Large intestine (tissue), 3 donors: ENCODE measurements at regions not wholly inside any gene's neighbourhood (a gene's known extent, or its start where the extent isn't known, plus 50 kb on each side); places are given as distances from the start of the nearest gene placed in this dataset.

Source experiments
- DNase-seq, 2 donors: peaks; one replicate each; pipeline versions ENCODE4 v3.0.0 to v3.0.0-alpha.2; 2013
- H3K27ac ChIP-seq: one replicate; pipeline ENCODE4 v1.5.1; 2013; ENCODE audit warnings: low read length
- H3K27me3 ChIP-seq: 2 replicates; pipeline ENCODE4 v1.6.1; 2013; ENCODE audit warnings: low read length; ENCODE audit not compliant: control insufficient read depth, insufficient read depth
- H3K36me3 ChIP-seq: 2 replicates; pipeline ENCODE4 v1.6.1; 2013; ENCODE audit warnings: low read length; ENCODE audit not compliant: control insufficient read depth, insufficient read depth
- H3K4me1 ChIP-seq: one replicate; pipeline ENCODE4 v1.6.1; 2013; ENCODE audit warnings: low read length; ENCODE audit not compliant: control insufficient read depth, insufficient read depth
- H3K4me3 ChIP-seq: one replicate; pipeline ENCODE4 v1.5.1; 2013; ENCODE audit warnings: low read length
- H3K9me3 ChIP-seq: one replicate; pipeline ENCODE4 v1.6.1; 2013; ENCODE audit warnings: mild to moderate bottlenecking, low read depth, low read length, moderate library complexity; ENCODE audit not compliant: control insufficient read depth
- WGBS: methylation state at CpG from one replicate; pipeline ENCODE4 v1.1.5; 2013; ENCODE audit warnings: low lambda C conversion rate; ENCODE audit not compliant: insufficient coverage; 5-methylcytosine and 5-hydroxymethylcytosine counted together

- H3K9me3 ChIP-seq = no peaks in the 10 kb centered on the region
- no peaks in the 10 kb centered on the region for H3K27me3 ChIP-seq
- WGBS = 90% methylated on average over 2 of the region's 9 CpGs
- no peak for DNase-seq
- H3K27ac ChIP-seq = no peak overlapping the region
- H3K4me3 ChIP-seq = no peak overlapping the region
- no peaks in the 10 kb centered on the region for H3K36me3 ChIP-seq
- no peaks in the 10 kb centered on the region for H3K4me1 ChIP-seq
These were observed 529.1 kb upstream of the CLINT1 start for GRCh38 chr5:158388021-158388420.

GRCh38 chr5:158387499-158387898, 528.6 kb upstream of the CLINT1 start:
- no peak overlapping the region for H3K4me3 ChIP-seq
- WGBS = no CpG with 5 or more reads among the region's 1 CpG

GRCh38 chr5:158385982-158386381, 527.0 kb upstream of the CLINT1 start:
- H3K27ac ChIP-seq = no peak overlapping the region
- no peak overlapping the region for H3K4me3 ChIP-seq
- peaks cover 3% of the 10 kb centered on the region for H3K4me1 ChIP-seq
- H3K9me3 ChIP-seq = no peaks in the 10 kb centered on the region
- no peaks in the 10 kb centered on the region for H3K27me3 ChIP-seq
- no peak for DNase-seq
- no peaks in the 10 kb centered on the region for H3K36me3 ChIP-seq
- 100% methylated on average over 1 of the region's 3 CpGs for WGBS

More at GRCh38 chr5:158387499-158387898, 528.6 kb upstream of the CLINT1 start:
- Histone ChIP-seq H3K9me3 (no peaks in the 10 kb centered on the region), H3K36me3 (no peaks in the 10 kb centered on the region), H3K27me3 (no peaks in the 10 kb centered on the region), H3K27ac (no peak overlapping the region), H3K4me1 (peaks cover 3% of the 10 kb centered on the region)
- DNase-seq = no peak

- no peak overlapping the region for H3K4me3 ChIP-seq
- H3K36me3 ChIP-seq = no peaks in the 10 kb centered on the region
- no peak overlapping the region for H3K27ac ChIP-seq
- no peaks in the 10 kb centered on the region for H3K27me3 ChIP-seq
- no peak for DNase-seq
- no peaks in the 10 kb centered on the region for H3K9me3 ChIP-seq
- WGBS = 60% methylated on average over 1 of the region's 1 CpG
- peaks cover 3% of the 10 kb centered on the region for H3K4me1 ChIP-seq
These were observed 525.9 kb upstream of the CLINT1 start for GRCh38 chr5:158384535-158385481.

GRCh38 chr5:158383486-158383885, 524.5 kb upstream of the CLINT1 start:
- Histone ChIP-seq H3K36me3 (no peaks in the 10 kb centered on the region), H3K27ac (no peak overlapping the region), H3K27me3 (no peaks in the 10 kb centered on the region), H3K9me3 (no peaks in the 10 kb centered on the region), H3K4me3 (no peak overlapping the region), H3K4me1 (peaks cover 3% of the 10 kb centered on the region)
- WGBS = no CpG with 5 or more reads among the region's 1 CpG
- DNase-seq = no peak

GRCh38 chr5:158382473-158382872, 523.5 kb upstream of the CLINT1 start:
- H3K36me3 ChIP-seq = no peaks in the 10 kb centered on the region
- DNase-seq = peak; percentile 38 to 39
- H3K27ac ChIP-seq = no peak overlapping the region
- no peaks in the 10 kb centered on the region for H3K27me3 ChIP-seq
- no CpG with 5 or more reads among the region's 2 CpGs for WGBS
- no peaks in the 10 kb centered on the region for H3K9me3 ChIP-seq
- no peak overlapping the region for H3K4me3 ChIP-seq
- H3K4me1 ChIP-seq = peaks cover 3% of the 10 kb centered on the region

- peaks cover 3% of the 10 kb centered on the region for H3K4me1 ChIP-seq
- WGBS = 100% methylated on average over 1 of the region's 4 CpGs
- no peaks in the 10 kb centered on the region for H3K27me3 ChIP-seq
- H3K36me3 ChIP-seq = no peaks in the 10 kb centered on the region
- no peaks in the 10 kb centered on the region for H3K9me3 ChIP-seq
- no peak for DNase-seq
- no peak overlapping the region for H3K27ac ChIP-seq
- no peak overlapping the region for H3K4me3 ChIP-seq
These were observed 522.7 kb upstream of the CLINT1 start for GRCh38 chr5:158381614-158382160.

- no peaks in the 10 kb centered on the region for H3K36me3 ChIP-seq
- H3K4me1 ChIP-seq = peaks cover 3% of the 10 kb centered on the region
- WGBS = 67% methylated on average over 4 of the region's 5 CpGs
- no peak for DNase-seq
- H3K9me3 ChIP-seq = no peaks in the 10 kb centered on the region
- H3K27me3 ChIP-seq = no peaks in the 10 kb centered on the region
- no peak overlapping the region for H3K27ac ChIP-seq
- no peak overlapping the region for H3K4me3 ChIP-seq
These were observed 521.7 kb upstream of the CLINT1 start for GRCh38 chr5:158380661-158381060.

GRCh38 chr5:158378931-158379330, 520.0 kb upstream of the CLINT1 start:
- Histone ChIP-seq H3K4me3 (no peak overlapping the region), H3K9me3 (no peaks in the 10 kb centered on the region), H3K36me3 (no peaks in the 10 kb centered on the region), H3K4me1 (peaks cover 3% of the 10 kb centered on the region), H3K27me3 (no peaks in the 10 kb centered on the region), H3K27ac (no peak overlapping the region)
- WGBS = 80% methylated on average over 1 of the region's 4 CpGs
- no peak for DNase-seq

- no peaks in the 10 kb centered on the region for H3K27me3 ChIP-seq
- H3K36me3 ChIP-seq = no peaks in the 10 kb centered on the region
- no peaks in the 10 kb centered on the region for H3K4me1 ChIP-seq
- H3K9me3 ChIP-seq = no peaks in the 10 kb centered on the region
- no peak overlapping the region for H3K4me3 ChIP-seq
- DNase-seq = no peak
- H3K27ac ChIP-seq = no peak overlapping the region
These were observed 517.7 kb upstream of the CLINT1 start for GRCh38 chr5:158376679-158377078.
